ENCODE measurements at regions not wholly inside any gene's neighbourhood (a gene's known extent, or its start where the extent isn't known, plus 50 kb on each side); places are given as distances from the start of the nearest gene placed in this dataset.
A peak's percentile ranks its signal among the peaks of the same experiment; 100 is the strongest.
"Not testable (repeated sequence)": the region's sequence is repeated elsewhere in the genome, so short reads cannot be mapped to it uniquely, and the experiment has no call there.

- peak; percentile 53 for DNase-seq (ENCODE audit: low spot score)
These were observed 208.0 kb upstream of the GALNT2 start for GRCh38 chr1:229859026-229859425.

GRCh38 chr1:229860926-229861325, 206.1 kb upstream of the GALNT2 start:
- DNase-seq (ENCODE audit: low spot score) = no peak

DNA sequence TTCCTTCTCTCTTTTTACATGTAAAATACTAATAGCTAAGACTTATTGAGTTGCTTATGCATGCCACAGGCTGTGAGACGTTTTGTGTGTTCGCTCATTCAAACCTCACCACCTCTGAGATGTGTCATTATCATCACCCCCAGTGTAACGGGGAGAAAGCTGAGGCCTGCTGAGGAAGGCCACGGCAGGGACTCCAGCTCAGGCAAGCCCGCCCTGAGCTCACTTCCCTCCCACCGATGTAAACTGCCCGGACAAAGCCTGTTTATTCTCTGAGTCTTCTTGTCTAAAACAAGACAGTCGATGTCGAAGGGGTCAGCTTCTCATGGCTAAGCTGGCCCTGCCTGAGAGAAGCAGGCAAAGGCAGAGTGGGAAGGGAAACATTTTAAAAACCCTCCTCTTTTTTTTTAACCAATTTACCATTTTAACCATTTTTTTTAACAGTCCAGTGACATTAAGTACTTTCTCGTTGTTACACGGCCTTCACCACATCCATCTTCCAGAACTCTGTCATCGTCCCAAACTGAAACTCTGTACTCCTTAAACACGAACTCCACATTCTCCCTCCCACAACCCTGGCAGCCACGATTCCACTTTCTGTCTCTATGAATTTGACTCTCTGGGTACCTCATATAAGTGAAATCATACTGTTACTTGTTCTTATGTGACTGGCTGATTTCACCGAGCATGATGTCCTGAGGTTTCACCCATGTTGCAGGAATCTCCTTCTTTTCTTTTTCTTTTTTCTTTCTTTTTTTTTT, 204.8 kb upstream of the GALNT2 start:
- DNase-seq (ENCODE audit: low spot score) = peak; percentile 73

DNA sequence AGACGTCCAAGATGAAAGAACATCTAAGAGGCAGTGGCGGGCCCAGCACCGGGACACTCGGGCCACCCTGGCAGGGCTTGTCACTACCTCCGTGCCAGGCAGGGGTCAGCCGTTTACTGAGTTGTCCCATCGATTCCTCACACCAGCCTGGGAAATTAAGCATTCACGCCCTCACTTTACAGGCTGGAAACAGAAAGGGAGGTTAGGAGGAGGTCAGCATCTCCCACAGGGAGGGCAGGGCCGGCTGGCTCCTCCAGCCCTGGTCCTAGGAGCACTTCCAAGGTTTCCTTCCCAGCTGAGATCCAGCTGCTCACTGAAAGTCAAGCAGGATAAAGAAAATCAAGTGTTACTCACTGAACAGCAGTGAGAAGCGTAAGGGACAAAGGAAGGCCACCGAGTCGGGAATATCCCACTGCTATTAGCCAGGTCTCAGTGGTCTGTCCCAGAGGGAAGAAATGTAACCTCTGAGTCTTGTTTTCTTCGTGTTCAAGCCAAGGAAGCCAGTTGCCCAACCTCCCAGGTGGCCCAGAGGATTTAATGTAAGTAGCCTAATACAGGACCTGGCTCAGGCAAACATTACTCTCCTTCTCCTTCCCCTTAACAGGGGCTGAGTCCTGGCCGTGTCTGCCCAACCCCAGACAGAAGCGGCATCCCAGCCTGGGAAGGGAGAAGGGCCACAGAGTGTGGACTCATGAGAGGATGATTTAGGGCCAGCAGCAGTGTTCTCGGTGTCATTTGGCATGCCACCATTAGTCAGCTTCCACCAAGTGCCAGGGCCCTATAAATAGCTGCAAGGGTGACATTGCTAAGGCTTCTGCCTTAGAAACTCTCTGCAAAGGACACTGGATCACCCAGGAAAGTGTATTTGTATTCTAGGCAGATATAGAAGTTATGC, 203.1 kb upstream of the GALNT2 start:
- no peak for DNase-seq (ENCODE audit: low spot score)

GRCh38 chr1:229864686-229865230, 202.3 kb upstream of the GALNT2 start:
- no peak for DNase-seq (ENCODE audit: low spot score)

GRCh38 chr1:229865321-229865720, 201.7 kb upstream of the GALNT2 start:
- not testable (repeated sequence) for DNase-seq (ENCODE audit: low spot score)

- DNase-seq (ENCODE audit: low spot score) = no peak
These were observed 199.3 kb upstream of the GALNT2 start for GRCh38 chr1:229867726-229868125.

- DNase-seq (ENCODE audit: low spot score) = no peak
These were observed 197.8 kb upstream of the GALNT2 start for GRCh38 chr1:229869240-229869639.

GRCh38 chr1:229869687-229870086, 197.4 kb upstream of the GALNT2 start:
- no peak for DNase-seq (ENCODE audit: low spot score)

DNA sequence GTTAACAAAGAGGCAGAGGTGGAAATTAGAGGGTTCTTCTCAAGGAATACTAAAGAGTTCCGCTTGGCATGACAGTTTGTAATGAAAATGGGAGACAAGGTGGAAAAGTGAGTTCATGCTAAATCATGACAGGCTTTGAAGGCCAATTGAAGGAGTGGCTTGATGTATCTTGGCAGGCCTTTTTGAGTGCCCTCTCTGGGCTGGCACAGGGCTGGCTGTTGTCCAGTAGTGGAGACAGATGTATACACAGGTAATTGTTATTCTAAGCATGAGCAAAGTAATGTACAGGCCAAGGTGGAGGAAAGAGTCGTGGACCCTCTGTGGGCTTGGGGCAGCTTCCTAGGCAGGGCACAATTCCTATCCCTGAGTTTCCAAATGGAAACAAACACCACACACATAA, 196.7 kb upstream of the GALNT2 start:
- DNase-seq (ENCODE audit: low spot score) = no peak

DNA sequence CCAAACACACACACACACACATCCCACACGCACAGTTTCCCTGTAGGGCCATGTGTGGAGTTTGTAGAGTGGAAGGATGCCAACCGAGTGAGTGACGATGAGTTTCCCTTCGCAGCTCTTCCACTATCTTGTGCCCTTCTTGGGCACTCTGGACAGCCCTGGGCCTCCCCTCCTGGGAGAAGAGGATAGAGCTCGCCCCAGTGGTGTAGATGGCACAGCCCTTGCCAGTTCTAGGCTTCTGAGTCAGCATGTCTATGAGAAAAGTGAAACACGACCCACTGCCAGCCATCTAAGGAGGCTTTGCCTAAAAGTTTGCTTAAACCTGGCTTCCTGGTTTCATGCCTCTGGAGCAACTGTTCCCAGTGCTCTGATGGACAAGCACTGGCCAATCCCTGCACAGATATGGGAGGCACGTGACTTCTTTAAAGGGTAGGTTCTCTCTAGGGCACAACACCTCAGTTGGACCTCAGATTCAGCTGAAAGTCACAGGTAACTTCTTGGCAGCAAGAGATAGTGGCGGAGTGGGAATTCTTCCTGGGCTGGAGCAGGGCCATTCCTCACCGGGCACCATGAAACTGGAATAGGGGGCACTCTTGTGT, 195.9 kb upstream of the GALNT2 start:
- DNase-seq (ENCODE audit: low spot score) = no peak

- no peak for DNase-seq (ENCODE audit: low spot score)
These were observed 192.9 kb upstream of the GALNT2 start for GRCh38 chr1:229874136-229874535.

DNA sequence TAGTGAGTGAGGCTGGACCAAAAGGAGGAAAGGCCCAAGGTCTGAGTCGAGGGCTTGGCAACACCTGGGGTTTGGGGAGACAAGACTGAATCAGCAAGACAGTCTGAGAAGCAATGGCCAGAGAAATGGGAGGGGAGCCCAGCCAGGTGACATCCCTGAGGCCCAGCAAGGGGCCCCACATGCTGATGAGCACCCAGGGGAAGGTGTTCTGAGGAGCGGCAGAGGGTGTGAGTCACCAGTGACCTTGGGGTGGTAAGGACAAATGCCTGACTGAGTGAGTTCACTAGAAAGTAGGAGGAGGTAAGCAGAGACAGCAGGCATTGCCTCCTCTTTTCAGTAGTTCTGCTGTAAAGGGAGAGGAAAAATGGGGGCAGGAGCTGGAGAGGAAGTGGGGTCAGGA, 192.4 kb upstream of the GALNT2 start:
- DNase-seq (ENCODE audit: low spot score) = no peak

DNA sequence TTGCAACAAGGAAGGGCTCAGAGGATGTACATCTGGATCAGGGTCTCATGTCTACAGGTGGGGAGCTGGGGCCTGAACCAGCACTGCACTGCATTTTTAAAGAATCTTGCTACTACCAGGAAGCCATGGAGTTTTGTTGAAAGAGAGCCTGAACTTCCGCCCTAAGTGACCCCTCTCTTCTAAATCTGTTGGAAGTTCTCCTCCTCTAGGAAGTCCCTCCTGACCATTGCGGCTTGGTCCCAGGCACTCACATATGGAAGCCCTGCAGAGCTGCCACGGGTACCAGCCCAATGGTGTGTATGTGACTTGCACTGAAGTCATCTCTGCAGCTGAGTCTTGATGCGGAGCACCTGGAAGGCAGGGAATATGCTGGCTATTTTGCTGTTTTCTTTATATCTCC, 192.0 kb upstream of the GALNT2 start:
- no peak for DNase-seq (ENCODE audit: low spot score)

GRCh38 chr1:229879746-229880145, 187.3 kb upstream of the GALNT2 start:
- DNase-seq (ENCODE audit: low spot score) = no peak

DNA sequence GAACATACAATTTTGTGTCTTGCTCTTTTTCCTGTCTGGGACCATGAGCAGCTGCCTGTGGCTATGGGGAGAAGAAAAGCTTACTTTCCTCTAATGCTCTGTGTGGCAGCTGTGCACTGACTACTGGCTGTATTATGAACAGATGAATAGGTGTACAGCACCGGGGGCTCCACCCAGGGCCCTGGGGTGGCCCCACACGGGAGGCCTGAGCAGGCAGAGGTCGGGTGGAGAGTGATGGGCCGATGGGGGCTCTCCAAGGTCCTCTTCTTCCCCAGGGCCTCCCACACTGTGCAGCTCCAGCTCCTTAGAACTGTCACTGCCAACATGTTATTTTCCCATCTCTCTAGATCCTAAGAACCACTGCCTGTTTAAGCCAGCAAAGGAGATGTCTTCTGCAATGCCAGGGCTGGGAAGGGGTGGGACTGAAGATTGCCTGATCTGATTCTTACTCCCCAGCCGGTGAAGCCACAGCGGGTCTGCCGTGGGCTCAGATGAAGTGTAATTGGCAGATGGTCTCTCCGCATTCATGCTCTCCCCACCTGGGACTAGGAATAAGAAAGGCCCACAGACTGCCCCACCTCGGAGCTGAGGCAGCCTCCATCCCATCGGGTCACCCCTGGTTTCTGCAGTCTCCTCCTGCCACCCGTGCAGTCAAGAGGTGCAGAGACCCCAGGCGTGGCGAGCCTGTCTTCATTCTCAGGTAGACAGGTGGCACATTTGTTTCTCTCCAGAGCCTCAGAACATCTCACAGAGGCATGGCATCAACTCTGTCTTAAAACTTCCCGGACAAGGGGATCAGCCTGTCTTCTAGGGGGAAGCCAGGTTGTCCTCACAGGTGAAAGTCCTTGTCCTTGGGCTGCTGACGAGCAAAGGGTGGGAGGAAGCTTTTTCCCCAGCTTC, 186.5 kb upstream of the GALNT2 start:
- no peak for DNase-seq (ENCODE audit: low spot score)

GRCh38 chr1:229882621-229883020, 184.4 kb upstream of the GALNT2 start:
- no peak for DNase-seq (ENCODE audit: low spot score)

DNA sequence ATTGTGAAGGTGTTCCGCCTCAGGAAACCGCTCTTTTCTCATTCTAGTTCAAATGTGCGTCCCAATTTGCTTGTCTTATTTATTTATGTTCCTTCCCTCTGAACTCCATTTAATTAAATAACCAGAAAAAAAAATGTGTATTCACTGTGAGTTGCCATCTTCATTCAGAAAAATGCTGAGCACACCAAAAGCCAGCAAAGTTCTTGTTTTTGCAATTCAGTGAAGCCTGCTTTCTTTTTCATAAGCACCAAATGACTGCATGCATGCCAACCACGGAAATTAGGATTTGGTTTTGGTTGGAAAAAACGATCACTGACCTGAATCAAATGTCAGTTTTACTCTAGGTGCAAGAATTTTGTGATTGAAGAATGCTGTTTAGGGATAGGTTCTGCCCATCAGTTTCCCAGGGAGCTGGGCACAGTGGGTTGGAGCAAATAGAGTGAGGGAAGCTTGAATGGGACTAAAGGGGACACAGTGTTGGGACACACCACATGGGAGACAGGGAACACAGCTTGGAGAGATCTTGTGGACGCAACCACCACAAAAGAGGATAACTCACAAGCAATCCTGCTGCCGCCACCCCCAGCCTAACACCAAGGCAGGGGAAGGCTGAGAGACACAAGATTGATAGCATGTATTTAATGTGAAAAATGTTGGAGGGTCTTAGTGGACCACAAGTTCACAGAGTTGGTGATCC, 183.4 kb upstream of the GALNT2 start:
- no peak for DNase-seq (ENCODE audit: low spot score)

GRCh38 chr1:229884765-229885164, 182.3 kb upstream of the GALNT2 start:
- DNase-seq (ENCODE audit: low spot score) = no peak

- DNase-seq (ENCODE audit: low spot score) = no peak
These were observed 181.2 kb upstream of the GALNT2 start for GRCh38 chr1:229885568-229886495.

Data from Ammon's horn (tissue), 1 donor.